Rectal smooth muscle tissue (tissue), 1 donor: ENCODE measurements at regions not wholly inside any gene's neighbourhood (a gene's known extent, or its start where the extent isn't known, plus 50 kb on each side); places are given as distances from the start of the nearest gene placed in this dataset.

Experiments
- H3K27ac ChIP-seq: one replicate; pipeline ENCODE4 v1.7.0; 2013; ENCODE audit warnings: low read depth, low read length, inconsistent platforms
- H3K27me3 ChIP-seq: one replicate; pipeline ENCODE4 v1.7.0; 2013; ENCODE audit warnings: low read length; ENCODE audit not compliant: control insufficient read depth, insufficient read depth
- H3K36me3 ChIP-seq: one replicate; pipeline ENCODE4 v1.7.0; 2013; ENCODE audit warnings: low read length; ENCODE audit not compliant: control insufficient read depth, insufficient read depth
- H3K4me1 ChIP-seq: one replicate; pipeline ENCODE4 v1.7.0; 2013; ENCODE audit warnings: low read length; ENCODE audit not compliant: control insufficient read depth, insufficient read depth
- H3K4me3 ChIP-seq: one replicate; pipeline ENCODE4 v1.7.0; 2013; ENCODE audit warnings: low read length
- H3K9ac ChIP-seq: one replicate; pipeline ENCODE4 v1.7.0; 2013; ENCODE audit warnings: low read length

DNA sequence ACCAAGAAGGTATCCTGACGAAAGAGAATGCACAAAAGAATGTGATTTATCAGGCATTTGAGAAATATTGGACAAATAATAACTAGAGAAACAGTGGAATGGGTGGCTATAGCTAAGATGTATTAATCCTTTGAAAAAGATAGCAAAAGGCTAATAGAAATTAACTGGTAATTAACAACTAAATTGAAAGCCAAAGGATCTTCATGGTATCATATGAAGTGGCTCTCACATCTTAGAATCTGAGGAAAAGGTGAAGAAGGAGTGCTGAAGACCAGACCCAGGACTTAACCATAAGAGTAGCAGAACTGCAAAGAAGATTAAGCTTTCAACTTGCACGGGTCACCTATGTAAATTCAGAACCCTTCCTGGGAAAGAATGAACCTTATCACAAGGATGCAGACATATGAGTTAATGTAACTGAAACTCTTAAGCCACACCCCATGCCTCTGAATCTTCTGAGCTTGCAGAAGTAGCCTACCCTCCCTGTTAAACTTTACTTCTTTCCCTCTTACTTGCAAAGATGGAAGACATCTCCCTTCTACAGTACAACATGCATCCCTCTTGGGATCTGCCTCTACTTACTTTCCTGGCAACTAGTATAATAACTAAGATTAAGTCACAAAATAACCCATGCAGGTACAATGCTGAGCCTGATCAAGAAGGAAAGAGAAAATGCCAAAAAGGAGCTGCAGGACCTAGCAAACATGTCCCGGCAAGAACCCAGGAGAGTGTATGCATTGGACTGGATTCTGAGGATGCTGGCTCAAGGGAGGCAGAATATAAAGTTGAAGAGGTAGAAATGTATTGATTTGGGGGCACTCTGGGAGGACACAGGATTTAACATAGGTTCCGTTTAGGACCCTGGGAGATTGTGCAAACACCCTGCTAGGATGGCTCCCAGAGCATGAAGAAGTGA lies 395.5 kb upstream of the SLC30A5 start:
- no peak overlapping the region for H3K27ac ChIP-seq
- H3K36me3 ChIP-seq, result no peaks in the 10 kb centered on the region
- no peak overlapping the region for H3K9ac ChIP-seq
- H3K27me3 ChIP-seq, result no peaks in the 10 kb centered on the region
- no peak overlapping the region for H3K4me3 ChIP-seq
- H3K4me1 ChIP-seq, result no peaks in the 10 kb centered on the region

- H3K36me3 ChIP-seq, result no peaks in the 10 kb centered on the region
- H3K4me1 ChIP-seq, result no peaks in the 10 kb centered on the region
- no peak overlapping the region for H3K9ac ChIP-seq
- H3K27me3 ChIP-seq, result no peaks in the 10 kb centered on the region
- no peak overlapping the region for H3K27ac ChIP-seq
- H3K4me3 ChIP-seq, result no peak overlapping the region
Measured at GRCh38 chr5:68699966-68700365, 393.8 kb upstream of the SLC30A5 start.

- H3K4me3 ChIP-seq, result no peak overlapping the region
- H3K4me1 ChIP-seq, result no peaks in the 10 kb centered on the region
- H3K9ac ChIP-seq, result no peak overlapping the region
- no peaks in the 10 kb centered on the region for H3K36me3 ChIP-seq
- no peaks in the 10 kb centered on the region for H3K27me3 ChIP-seq
- H3K27ac ChIP-seq, result no peak overlapping the region
Measured at GRCh38 chr5:68707575-68707974, 386.2 kb upstream of the SLC30A5 start.

DNA sequence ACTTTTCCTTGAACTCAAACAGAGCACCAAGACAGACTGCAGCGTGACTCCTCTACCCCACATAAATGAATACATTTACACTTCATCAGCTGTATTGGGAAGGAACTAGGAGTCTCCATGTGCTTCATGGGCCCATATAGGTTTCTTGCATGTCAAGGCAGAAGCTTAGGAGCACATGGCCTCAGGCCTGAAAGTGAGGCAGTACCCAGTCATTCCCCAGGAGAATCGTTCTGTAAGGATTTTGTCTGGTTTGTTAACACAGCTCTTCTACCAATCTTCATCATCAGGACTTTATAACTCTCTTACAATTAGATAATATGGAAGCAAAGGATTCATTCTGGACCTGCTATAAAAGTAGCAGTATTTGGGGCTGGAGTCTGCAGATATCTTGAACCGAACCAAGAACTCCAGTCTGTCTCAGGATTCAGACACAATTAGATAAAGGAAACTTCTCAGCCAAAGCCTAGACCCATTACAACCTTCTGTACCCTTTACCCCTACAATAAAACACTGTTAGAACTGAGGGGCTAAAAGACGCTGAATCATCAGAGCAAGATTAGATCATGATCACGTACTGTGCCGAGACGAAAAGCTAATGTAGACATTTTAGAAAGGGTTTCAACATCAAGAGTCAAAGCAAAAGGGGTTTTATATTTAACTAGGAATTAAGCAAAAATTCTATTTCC lies 385.5 kb upstream of the SLC30A5 start:
- Histone ChIP-seq H3K4me1 (no peaks in the 10 kb centered on the region), H3K36me3 (no peaks in the 10 kb centered on the region), H3K27ac (no peak overlapping the region), H3K4me3 (no peak overlapping the region), H3K27me3 (no peaks in the 10 kb centered on the region), H3K9ac (no peak overlapping the region)

GRCh38 chr5:68708842-68709170 lies 385.0 kb upstream of the SLC30A5 start:
- no peaks in the 10 kb centered on the region for H3K27me3 ChIP-seq
- H3K36me3 ChIP-seq, result no peaks in the 10 kb centered on the region
- H3K9ac ChIP-seq, result no peak overlapping the region
- no peak overlapping the region for H3K4me3 ChIP-seq
- no peak overlapping the region for H3K27ac ChIP-seq
- H3K4me1 ChIP-seq, result no peaks in the 10 kb centered on the region

DNA sequence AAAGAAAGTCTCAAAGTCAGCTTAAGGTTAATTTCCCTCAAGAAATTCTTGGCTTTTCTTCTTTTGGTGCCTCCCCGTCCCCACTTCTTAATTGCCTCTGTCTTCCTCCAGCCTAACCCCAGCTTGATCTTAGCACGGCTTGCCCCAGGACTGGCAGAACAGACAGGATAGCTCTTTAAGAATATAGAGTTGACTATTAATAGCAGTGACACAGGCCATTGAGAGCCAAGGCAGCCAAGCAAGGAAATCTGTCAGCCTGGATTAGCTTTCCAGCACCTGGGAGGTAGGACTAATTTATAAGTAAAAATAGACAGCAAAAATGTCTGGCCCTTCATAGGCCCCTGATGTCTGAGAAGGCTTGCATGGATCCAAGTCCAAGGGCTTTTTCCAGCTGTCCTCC lies 384.6 kb upstream of the SLC30A5 start:
- H3K27ac ChIP-seq, result no peak overlapping the region
- H3K27me3 ChIP-seq, result no peaks in the 10 kb centered on the region
- no peaks in the 10 kb centered on the region for H3K36me3 ChIP-seq
- H3K4me1 ChIP-seq, result no peaks in the 10 kb centered on the region
- no peak overlapping the region for H3K9ac ChIP-seq
- no peak overlapping the region for H3K4me3 ChIP-seq

DNA sequence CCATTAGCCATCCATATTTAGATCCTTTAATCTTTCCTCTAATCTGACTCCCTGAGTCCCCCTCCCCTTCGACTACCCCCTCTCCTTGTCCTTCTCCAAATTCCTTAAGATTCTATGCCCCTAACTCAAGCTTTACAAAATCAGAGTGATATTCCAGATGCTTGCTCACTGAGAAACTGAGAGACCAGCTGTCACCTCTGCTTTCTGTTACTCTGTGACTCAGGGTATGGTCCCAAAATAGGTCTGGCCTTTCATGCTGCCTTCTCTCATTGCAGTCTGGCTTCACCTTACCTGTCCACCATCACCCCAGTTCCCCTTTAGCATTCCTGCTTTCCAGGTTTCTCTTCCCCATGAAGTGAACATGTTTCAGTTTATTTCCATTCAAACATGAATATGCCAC lies 383.3 kb upstream of the SLC30A5 start:
- Histone ChIP-seq H3K27ac (no peak overlapping the region), H3K36me3 (no peaks in the 10 kb centered on the region), H3K4me1 (no peaks in the 10 kb centered on the region), H3K27me3 (no peaks in the 10 kb centered on the region), H3K4me3 (no peak overlapping the region), H3K9ac (no peak overlapping the region)

GRCh38 chr5:68711293-68712200 lies 382.3 kb upstream of the SLC30A5 start:
- Histone ChIP-seq H3K36me3 (no peaks in the 10 kb centered on the region), H3K9ac (no peak overlapping the region), H3K27me3 (no peaks in the 10 kb centered on the region), H3K4me3 (no peak overlapping the region), H3K27ac (no peak overlapping the region), H3K4me1 (no peaks in the 10 kb centered on the region)

GRCh38 chr5:68714810-68715209 lies 379.0 kb upstream of the SLC30A5 start:
- H3K4me1 ChIP-seq, result no peaks in the 10 kb centered on the region
- H3K27ac ChIP-seq, result no peak overlapping the region
- no peak overlapping the region for H3K9ac ChIP-seq
- H3K4me3 ChIP-seq, result no peak overlapping the region
- no peaks in the 10 kb centered on the region for H3K36me3 ChIP-seq
- no peaks in the 10 kb centered on the region for H3K27me3 ChIP-seq

GRCh38 chr5:68720884-68721610 lies 372.8 kb upstream of the SLC30A5 start:
- Histone ChIP-seq H3K27ac (no peak overlapping the region), H3K9ac (no peak overlapping the region), H3K4me3 (no peak overlapping the region), H3K4me1 (no peaks in the 10 kb centered on the region), H3K27me3 (no peaks in the 10 kb centered on the region), H3K36me3 (no peaks in the 10 kb centered on the region)

GRCh38 chr5:68722357-68722756 lies 371.5 kb upstream of the SLC30A5 start:
- Histone ChIP-seq H3K27ac (no peak overlapping the region), H3K9ac (no peak overlapping the region), H3K4me3 (no peak overlapping the region), H3K36me3 (no peaks in the 10 kb centered on the region), H3K27me3 (no peaks in the 10 kb centered on the region), H3K4me1 (no peaks in the 10 kb centered on the region)
